Activated CD8-positive, alpha-beta T cell treated with anti-CD3 and anti-CD28 coated beads for 36 hours (primary cell): ENCODE measurements at regions not wholly inside any gene's neighbourhood (a gene's known extent, or its start where the extent isn't known, plus 50 kb on each side); places are given as distances from the start of the nearest gene placed in this dataset.

Experiments
- ATAC-seq: fragments of 200-7000 bp; cut with Tn5 transposase; one replicate; pipeline ENCODE4 v1.10.0; 2021; ENCODE audit warnings: mild to moderate bottlenecking, moderate library complexity
- CTCF ChIA-PET: fragments of 350-600 bp; sonication (Branson Sonifier 250); formaldehyde crosslinking; loops from one replicate; lab custom pipeline; 2021; ENCODE audit warnings: antibody characterized with exemption; lab: Charles Lee
- POLR2A ChIA-PET: fragments of 350-600 bp; sonication (Branson Sonifier 250); formaldehyde crosslinking; loops from one replicate; lab custom pipeline; 2021; ENCODE audit warnings: antibody characterized with exemption; lab: Charles Lee
- DNase-seq: peaks from one replicate; pipeline ENCODE4 v3.0.0-alpha.2; 2020
- H3K27ac Mint-ChIP-seq: one replicate; pipeline ENCODE4 v1.8.0; 2021; ENCODE audit warnings: mild to moderate bottlenecking, mixed read lengths
- H3K27me3 Mint-ChIP-seq: one replicate; pipeline ENCODE4 v1.8.0; 2021; ENCODE audit warnings: mixed read lengths
- H3K36me3 Mint-ChIP-seq: one replicate; pipeline ENCODE4 v1.8.0; 2021; ENCODE audit warnings: low read depth, mixed read lengths
- H3K4me1 Mint-ChIP-seq: one replicate; pipeline ENCODE4 v1.8.0; 2021; ENCODE audit warnings: low read depth, mixed read lengths
- H3K4me3 Mint-ChIP-seq: one replicate; pipeline ENCODE4 v1.8.0; 2021; ENCODE audit warnings: mild to moderate bottlenecking, moderate library complexity, mixed read lengths
- H3K9me3 Mint-ChIP-seq: one replicate; pipeline ENCODE4 v1.8.0; 2021; ENCODE audit warnings: mixed read lengths
- intact Hi-C: fragments of 100-400 bp; cut with micrococcal nuclease; formaldehyde crosslinking; loops from one replicate; pipeline ENCODE4 v1.10.0; 2022
- TF ChIP-seq, protein P1 (sequence below): fragments of 200-600 bp; IDR thresholded peaks from one replicate; pipeline ENCODE4 v1.8.0; 2022; ENCODE audit warnings: antibody characterized with exemption, mild to moderate bottlenecking

DNA sequence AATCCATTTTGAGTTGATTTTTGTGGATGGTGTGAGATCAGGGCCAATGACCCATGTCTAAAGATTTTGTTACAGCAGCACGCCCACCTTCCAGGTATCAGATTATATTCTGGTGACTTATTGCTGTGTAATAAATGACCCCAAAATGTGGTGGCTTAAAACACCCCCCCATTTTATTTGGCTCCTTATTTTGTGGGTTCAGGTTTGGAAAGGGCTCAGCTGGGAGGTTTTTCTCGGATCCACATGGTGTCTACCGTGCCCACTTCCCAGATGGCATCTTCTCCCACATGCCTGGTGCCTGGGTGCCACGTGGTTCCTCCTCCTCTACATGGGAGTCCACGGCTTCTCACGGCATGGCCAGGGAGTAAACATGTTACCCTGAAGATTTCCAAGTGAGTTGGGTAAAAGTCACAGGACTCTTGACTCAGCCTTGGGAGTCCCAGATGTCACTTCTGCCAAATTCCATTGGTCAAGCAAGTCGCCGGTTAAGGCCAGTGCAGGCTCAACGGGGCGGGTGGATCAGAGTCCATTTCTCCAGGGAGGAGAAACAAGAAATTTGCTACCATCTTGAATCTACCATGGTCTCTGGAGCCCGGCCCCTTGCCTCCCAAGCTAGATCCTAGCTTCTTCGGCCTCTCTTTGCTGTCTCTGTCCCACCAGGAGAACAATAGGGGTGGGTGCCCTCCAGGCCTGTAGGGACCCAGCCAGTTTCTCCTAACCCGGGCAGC is 214.3 kb downstream of the KIF26A start:
- ATAC-seq (no peak), DNase-seq (no peak)
- Mint-ChIP-seq H3K9me3 (no peaks in the 10 kb centered on the region), H3K27me3 (no peaks in the 10 kb centered on the region), H3K4me3 (no peak overlapping the region), H3K36me3 (no peaks in the 10 kb centered on the region), H3K27ac (no peak overlapping the region), H3K4me1 (no peaks in the 10 kb centered on the region)
- CTCF ChIA-PET, result no interaction called here
- POLR2A ChIA-PET, result no interaction called here
- intact Hi-C loops, result no loop called here
- TF ChIP-seq, protein P1, sequence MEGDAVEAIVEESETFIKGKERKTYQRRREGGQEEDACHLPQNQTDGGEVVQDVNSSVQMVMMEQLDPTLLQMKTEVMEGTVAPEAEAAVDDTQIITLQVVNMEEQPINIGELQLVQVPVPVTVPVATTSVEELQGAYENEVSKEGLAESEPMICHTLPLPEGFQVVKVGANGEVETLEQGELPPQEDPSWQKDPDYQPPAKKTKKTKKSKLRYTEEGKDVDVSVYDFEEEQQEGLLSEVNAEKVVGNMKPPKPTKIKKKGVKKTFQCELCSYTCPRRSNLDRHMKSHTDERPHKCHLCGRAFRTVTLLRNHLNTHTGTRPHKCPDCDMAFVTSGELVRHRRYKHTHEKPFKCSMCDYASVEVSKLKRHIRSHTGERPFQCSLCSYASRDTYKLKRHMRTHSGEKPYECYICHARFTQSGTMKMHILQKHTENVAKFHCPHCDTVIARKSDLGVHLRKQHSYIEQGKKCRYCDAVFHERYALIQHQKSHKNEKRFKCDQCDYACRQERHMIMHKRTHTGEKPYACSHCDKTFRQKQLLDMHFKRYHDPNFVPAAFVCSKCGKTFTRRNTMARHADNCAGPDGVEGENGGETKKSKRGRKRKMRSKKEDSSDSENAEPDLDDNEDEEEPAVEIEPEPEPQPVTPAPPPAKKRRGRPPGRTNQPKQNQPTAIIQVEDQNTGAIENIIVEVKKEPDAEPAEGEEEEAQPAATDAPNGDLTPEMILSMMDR, result no peak

DNA sequence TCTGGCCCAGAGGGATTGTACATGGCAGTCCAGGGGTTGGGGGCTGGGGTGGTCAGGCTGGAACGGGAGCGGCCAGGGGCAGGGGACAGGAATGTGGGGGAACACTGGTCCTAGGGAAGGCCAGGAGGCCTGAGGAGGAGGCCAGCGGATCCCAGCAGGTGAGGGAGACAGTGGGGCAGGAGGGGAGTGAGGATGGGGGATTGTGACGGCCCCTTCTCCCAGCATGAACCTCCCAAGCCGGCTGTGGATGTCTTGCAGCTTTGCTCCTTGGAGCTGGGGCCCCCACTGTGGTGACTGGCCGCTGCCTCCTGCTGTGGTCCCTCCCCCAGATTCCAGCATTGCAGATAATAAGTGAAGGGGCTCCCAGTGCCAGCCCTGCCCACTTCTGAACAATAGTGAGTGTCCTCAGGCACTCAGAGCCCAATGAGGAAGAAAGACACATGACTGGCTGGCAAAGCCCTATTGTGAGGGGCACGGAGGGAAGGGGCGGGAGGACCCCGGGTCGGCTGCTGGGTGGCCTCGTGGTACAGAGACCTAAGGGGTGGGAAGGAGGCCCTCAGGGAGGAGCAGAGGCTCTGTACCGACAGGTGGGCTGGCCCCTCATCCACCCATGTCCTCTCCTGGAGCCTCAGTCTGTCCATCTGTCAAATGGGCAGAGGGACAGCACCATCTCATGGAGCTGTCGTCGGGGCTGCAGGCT is 215.0 kb downstream of the KIF26A start:
- no peaks in the 10 kb centered on the region for H3K9me3 Mint-ChIP-seq
- no peak for DNase-seq
- TF ChIP-seq, protein P1, result no peak
- no peak for ATAC-seq
- ChIA-PET POLR2A (no interaction called here), CTCF (no interaction called here)
- H3K4me1 Mint-ChIP-seq, result no peaks in the 10 kb centered on the region
- no peak overlapping the region for H3K27ac Mint-ChIP-seq
- H3K4me3 Mint-ChIP-seq, result no peak overlapping the region
- H3K27me3 Mint-ChIP-seq, result no peaks in the 10 kb centered on the region
- H3K36me3 Mint-ChIP-seq, result no peaks in the 10 kb centered on the region
- intact Hi-C loops, result no loop called here

DNA sequence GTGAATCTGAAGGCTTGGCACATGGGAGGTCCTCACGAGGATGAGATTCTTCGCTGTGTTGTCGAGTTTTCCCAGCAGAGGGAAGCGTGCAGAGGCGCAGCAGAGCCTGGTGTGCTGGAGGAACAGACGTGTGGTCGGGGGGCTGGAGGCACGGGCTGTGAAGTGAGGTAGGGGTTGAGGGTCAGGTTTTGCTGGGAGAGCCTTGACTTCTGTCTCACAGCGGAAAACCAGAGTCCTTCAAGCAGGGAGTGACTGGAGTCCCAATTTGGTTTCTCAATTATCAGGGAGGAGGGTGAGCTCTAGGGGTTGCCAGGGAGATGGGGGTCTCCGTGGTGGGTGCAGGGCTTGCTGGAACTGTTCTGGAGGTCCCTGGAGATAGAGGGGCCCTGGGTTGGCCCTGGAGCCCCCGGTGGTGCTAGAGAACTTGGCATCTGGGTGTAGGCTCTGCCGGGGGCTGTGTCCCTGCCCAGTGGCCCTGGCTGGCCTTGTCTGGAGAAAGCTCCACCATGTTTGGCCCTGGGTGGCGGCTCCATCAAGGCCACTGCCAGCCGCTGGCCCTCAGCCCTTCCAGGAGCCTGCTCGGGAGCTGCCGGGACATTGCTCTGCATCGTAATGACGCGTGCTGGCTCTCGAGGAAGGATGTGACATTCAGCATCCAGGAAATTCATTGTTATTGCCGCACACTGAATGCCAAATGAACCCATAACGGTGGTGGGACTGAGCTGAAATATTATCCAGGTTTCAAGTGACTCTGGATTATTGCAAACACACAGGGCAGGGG is 215.7 kb downstream of the KIF26A start:
- no peaks in the 10 kb centered on the region for H3K36me3 Mint-ChIP-seq
- POLR2A ChIA-PET, result no interaction called here
- CTCF ChIA-PET, result no interaction called here
- H3K27ac Mint-ChIP-seq, result no peak overlapping the region
- no peak overlapping the region for H3K4me3 Mint-ChIP-seq
- intact Hi-C loops, result no loop called here
- DNase-seq, result no peak
- no peaks in the 10 kb centered on the region for H3K9me3 Mint-ChIP-seq
- no peak for ATAC-seq
- no peaks in the 10 kb centered on the region for H3K27me3 Mint-ChIP-seq
- no peaks in the 10 kb centered on the region for H3K4me1 Mint-ChIP-seq
- TF ChIP-seq, protein P1, result no peak

DNA sequence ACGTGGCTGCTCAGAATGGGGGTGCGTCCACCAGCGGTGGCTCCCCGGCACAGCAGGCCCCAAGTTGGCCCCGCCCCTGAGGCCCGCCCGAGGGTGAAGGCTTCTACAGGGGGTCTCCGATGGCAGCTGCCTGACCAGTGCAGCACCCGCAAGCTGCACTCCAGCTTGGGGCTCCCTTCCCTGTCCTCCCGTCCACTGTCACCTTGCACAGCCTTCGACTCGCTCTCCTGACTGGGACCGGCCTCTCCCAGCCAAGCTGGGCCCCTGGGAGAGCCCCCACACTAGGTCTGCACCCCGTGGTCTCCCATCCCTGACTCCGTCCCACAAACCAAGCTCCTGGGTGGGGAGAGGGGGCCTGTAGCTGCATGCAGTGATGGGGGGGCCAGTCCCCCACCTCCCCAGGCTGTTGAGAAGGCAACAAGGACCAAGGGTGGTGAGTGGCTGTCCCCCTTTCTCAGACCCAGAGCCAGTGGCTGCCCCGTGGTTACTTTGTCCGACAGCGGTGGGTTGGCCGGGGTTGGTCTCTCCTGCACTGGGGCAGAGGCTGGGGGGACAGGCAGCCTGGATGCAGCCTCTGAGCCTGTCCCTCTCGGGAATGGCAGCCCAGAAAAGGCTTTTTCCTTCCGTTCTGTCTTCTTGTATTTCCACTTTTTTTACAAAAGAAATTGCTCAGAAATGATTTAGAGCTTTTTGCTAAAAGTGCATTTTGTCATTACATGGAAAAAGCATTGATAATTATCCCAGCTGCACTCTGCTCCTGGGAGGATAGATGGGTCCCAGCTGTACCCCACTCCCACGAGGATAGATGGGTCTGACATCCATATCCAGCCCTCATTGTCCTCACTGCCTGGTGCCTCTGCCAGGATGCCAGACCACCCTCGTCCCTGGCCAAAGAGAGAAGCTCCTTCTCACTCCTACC is 217.0 kb downstream of the KIF26A start:
- POLR2A ChIA-PET, result no interaction called here
- CTCF ChIA-PET, result no interaction called here
- no peak for DNase-seq

More for the DNA sequence above, 217.0 kb downstream of the KIF26A start:
- Mint-ChIP-seq H3K4me1 (no peaks in the 10 kb centered on the region), H3K9me3 (no peaks in the 10 kb centered on the region), H3K36me3 (no peaks in the 10 kb centered on the region), H3K4me3 (no peak overlapping the region), H3K27me3 (no peaks in the 10 kb centered on the region), H3K27ac (no peak overlapping the region)
- TF ChIP-seq, protein P1, result no peak
- intact Hi-C loops, result no loop called here
- no peak for ATAC-seq
